ENCODE measurements at regions not wholly inside any gene's neighbourhood (a gene's known extent, or its start where the extent isn't known, plus 50 kb on each side); places are given as distances from the start of the nearest gene placed in this dataset.
"Not testable (repeated sequence)": the region's sequence is repeated elsewhere in the genome, so short reads cannot be mapped to it uniquely, and the experiment has no call there.

DNA sequence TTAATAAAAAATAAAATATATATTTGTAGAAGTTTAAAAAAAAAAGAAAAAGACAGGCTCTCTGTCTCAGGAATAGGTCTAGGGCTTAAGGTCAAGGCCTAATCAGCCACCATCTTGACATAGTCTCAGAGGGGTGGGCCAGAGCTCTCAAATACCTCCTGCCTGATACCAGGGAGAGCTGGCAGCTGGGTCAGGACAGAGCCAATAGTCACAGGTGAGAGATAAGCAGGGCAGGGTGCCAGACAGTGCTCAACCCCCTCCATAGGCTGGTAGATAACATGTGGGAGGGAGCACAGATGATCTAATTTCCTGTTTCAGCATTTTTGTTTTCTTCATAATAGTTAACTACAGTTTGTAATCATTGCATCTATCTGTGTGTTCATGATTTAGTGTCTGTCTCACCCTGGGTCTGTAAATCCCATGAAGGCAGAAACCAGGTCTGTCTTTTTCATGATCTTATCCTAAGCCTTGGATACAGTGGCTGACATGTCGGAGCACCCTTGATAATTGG, 152.0 kb upstream of the GRIK3 start:
- Histone ChIP-seq H3K9me3 (no peaks in the 10 kb centered on the region), H3K36me3 (ENCODE audit: low read depth, missing control alignments) (no peaks in the 10 kb centered on the region), H3K27ac (no peak overlapping the region), H3K4me1 (no peaks in the 10 kb centered on the region), H3K4me3 (no peak overlapping the region), H3K27me3 (no peaks in the 10 kb centered on the region)
- DNase-seq, result no peak
- no peak for TF ChIP-seq POLR2A (IDR thresholded peaks at IDR 0.05)
- TF ChIP-seq, protein P1, sequence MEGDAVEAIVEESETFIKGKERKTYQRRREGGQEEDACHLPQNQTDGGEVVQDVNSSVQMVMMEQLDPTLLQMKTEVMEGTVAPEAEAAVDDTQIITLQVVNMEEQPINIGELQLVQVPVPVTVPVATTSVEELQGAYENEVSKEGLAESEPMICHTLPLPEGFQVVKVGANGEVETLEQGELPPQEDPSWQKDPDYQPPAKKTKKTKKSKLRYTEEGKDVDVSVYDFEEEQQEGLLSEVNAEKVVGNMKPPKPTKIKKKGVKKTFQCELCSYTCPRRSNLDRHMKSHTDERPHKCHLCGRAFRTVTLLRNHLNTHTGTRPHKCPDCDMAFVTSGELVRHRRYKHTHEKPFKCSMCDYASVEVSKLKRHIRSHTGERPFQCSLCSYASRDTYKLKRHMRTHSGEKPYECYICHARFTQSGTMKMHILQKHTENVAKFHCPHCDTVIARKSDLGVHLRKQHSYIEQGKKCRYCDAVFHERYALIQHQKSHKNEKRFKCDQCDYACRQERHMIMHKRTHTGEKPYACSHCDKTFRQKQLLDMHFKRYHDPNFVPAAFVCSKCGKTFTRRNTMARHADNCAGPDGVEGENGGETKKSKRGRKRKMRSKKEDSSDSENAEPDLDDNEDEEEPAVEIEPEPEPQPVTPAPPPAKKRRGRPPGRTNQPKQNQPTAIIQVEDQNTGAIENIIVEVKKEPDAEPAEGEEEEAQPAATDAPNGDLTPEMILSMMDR (IDR thresholded peaks at IDR 0.05), result no peak
- intact Hi-C loops (cut with DNase I; ENCODE audit: low total_unique reads), result no loop called here
- 74 to 96% methylated on average over 1 of the region's 1 CpG for WGBS, 2 donors

DNA sequence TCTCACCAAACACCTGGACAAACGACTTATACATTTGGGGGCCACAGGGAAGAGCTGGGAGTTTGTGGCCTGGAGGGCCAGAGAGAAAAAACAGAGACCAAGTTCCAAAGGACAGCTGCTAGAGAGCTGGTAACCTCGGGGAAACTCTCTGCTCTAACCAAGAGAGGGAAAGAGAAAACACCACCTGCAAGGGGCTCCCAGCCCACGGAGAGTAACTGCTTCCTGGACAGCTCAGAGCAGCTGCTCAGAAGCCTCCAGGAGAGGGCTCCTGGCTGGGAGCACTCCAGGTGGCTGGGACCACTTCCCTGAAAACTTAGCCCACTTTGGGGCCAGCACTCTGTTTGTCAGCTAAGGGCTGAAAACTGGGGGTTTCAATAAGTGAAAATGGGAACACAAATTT, 154.8 kb upstream of the GRIK3 start:
- no peaks in the 10 kb centered on the region for H3K4me1 ChIP-seq
- TF ChIP-seq POLR2A (IDR thresholded peaks at IDR 0.05), result no peak
- TF ChIP-seq, protein P1 (IDR thresholded peaks at IDR 0.05), result no peak
- H3K4me3 ChIP-seq, result no peak overlapping the region
- no peak for DNase-seq
- intact Hi-C loops (cut with DNase I; ENCODE audit: low total_unique reads), result no loop called here
- no peaks in the 10 kb centered on the region for H3K36me3 ChIP-seq (ENCODE audit: low read depth, missing control alignments)
- no peaks in the 10 kb centered on the region for H3K9me3 ChIP-seq
- H3K27me3 ChIP-seq, result no peaks in the 10 kb centered on the region
- WGBS, 2 donors, result 47 to 51% methylated on average over 3 of the region's 3 CpGs
- H3K27ac ChIP-seq, result no peak overlapping the region

DNA sequence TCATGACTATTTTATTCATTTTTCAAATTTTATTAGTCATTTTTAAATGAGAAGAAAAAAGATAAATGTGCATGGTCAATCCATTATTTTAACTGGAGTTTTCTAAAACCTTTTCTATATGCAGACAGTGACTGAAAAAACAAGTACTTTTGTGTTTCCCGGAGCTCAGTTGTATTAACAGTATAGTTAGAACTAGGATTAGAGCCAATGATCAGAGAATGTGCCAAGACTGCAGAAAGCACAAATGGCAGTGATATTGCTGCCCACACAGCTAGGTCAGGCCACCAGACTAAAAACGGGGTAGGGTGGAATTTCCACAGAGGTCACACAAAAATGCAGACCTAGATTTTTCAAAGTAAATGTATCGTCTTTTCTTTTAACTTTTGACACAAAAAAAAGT, 163.1 kb upstream of the GRIK3 start:
- DNase-seq, result no peak
- intact Hi-C loops (cut with DNase I; ENCODE audit: low total_unique reads), result no loop called here
- TF ChIP-seq POLR2A (IDR thresholded peaks at IDR 0.05), result no peak
- TF ChIP-seq, protein P1 (IDR thresholded peaks at IDR 0.05), result no peak
- Histone ChIP-seq H3K4me1 (no peaks in the 10 kb centered on the region), H3K36me3 (ENCODE audit: low read depth, missing control alignments) (no peaks in the 10 kb centered on the region), H3K4me3 (no peak overlapping the region), H3K9me3 (no peaks in the 10 kb centered on the region), H3K27me3 (no peaks in the 10 kb centered on the region), H3K27ac (no peak overlapping the region)
- 49 to 86% methylated on average over 3 of the region's 3 CpGs for WGBS, 2 donors

DNA sequence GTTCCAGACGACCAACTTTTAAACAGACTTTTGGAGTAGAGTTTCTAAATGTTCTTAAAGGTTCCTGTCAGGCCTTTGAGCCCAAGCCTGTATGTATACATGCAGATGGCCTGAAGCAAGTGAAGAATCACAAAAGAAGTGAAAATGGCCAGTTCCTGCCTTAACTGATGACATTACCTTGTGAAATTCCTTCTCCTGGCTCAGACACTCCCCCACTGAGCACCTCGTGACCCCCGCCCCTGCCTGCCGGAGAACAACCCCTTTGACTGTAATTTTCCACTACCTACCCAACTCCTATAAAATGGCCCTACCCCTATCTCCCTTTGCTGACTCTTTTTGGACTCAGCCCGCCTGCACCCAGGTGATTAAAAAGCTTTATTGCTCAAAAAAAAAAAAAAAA, 180.0 kb upstream of the GRIK3 start:
- not testable (repeated sequence) for H3K27ac ChIP-seq
- 49 to 60% methylated on average over 5 of the region's 5 CpGs for WGBS, 2 donors

DNA sequence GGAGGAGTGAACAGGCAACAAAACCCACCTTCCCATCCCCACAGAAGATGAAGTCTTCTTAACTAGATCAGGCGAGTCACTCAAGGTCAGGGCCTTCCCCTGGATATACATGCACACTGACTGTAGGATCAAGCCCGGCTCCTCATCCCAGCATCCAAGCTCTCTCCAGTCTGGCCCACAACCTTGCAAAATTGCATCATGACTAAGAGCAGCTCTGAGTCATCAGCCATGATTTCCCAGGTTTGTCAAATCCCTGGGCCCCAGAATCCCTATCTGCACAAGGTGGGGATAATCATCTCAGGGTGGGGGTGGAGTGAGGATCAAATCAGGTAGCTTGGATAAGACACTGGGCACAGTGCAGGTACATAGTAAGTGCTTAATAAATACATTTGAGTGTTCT, 199.3 kb upstream of the GRIK3 start:
- TF ChIP-seq, protein P1 (IDR thresholded peaks at IDR 0.05), result no peak
- no peak for TF ChIP-seq POLR2A (IDR thresholded peaks at IDR 0.05)
- intact Hi-C loops (cut with DNase I; ENCODE audit: low total_unique reads), result no loop called here
- DNase-seq, result no peak
- H3K27ac ChIP-seq, result no peak overlapping the region
- H3K27me3 ChIP-seq, result no peaks in the 10 kb centered on the region
- no peaks in the 10 kb centered on the region for H3K4me1 ChIP-seq
- H3K9me3 ChIP-seq, result no peaks in the 10 kb centered on the region
- H3K4me3 ChIP-seq, result no peak overlapping the region
- WGBS, 2 donors, result 89 to 94% methylated on average over 2 of the region's 2 CpGs
- H3K36me3 ChIP-seq (ENCODE audit: low read depth, missing control alignments), result no peaks in the 10 kb centered on the region

More for the DNA sequence above, 180.0 kb upstream of the GRIK3 start:
- H3K27me3 ChIP-seq; H3K4me1 ChIP-seq; DNase-seq; intact Hi-C loops (cut with DNase I; ENCODE audit: low total_unique reads); H3K9me3 ChIP-seq; H3K4me3 ChIP-seq; H3K36me3 ChIP-seq (ENCODE audit: low read depth, missing control alignments): not testable (repeated sequence)

Data from testis (tissue), 2 donors.